PC-9 (cell line): ENCODE measurements at regions not wholly inside any gene's neighbourhood (a gene's known extent, or its start where the extent isn't known, plus 50 kb on each side); places are given as distances from the start of the nearest gene placed in this dataset.

Experiments
- EZH2 ChIP-seq: fragments of 200-600 bp; sonication (generic); IDR thresholded peaks from 2 replicates; pipeline ENCODE4 v1.8.0; 2017; ENCODE audit warnings: antibody characterized with exemption, low read depth
- TF ChIP-seq, protein P1 (sequence below): fragments of 200-600 bp; sonication (generic); conservative IDR thresholded peaks from 2 replicates; pipeline ENCODE4 v1.6.1; 2017; ENCODE audit warnings: mixed run types, antibody characterized with exemption, mild to moderate bottlenecking, moderate library complexity

DNA sequence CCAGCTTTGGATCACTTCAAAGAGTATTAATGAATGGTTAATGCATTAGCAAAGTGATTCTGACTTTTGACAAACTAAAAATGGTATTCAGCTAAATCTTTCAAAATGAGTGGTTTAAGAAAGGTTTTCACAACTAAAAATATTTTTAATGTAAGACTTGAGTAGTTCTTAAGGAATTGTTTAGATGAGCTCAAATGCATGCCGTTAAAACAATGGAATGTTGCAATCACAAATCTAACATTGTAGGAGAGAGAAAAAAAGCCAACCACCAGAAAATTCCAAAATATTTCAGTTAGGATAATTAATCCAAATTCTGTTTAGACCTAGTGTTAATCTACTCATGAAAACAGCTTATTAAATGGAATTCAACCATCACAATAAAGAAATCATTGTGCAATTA is 1044.8 kb upstream of the SLC10A2 start:
- TF ChIP-seq, protein P1, sequence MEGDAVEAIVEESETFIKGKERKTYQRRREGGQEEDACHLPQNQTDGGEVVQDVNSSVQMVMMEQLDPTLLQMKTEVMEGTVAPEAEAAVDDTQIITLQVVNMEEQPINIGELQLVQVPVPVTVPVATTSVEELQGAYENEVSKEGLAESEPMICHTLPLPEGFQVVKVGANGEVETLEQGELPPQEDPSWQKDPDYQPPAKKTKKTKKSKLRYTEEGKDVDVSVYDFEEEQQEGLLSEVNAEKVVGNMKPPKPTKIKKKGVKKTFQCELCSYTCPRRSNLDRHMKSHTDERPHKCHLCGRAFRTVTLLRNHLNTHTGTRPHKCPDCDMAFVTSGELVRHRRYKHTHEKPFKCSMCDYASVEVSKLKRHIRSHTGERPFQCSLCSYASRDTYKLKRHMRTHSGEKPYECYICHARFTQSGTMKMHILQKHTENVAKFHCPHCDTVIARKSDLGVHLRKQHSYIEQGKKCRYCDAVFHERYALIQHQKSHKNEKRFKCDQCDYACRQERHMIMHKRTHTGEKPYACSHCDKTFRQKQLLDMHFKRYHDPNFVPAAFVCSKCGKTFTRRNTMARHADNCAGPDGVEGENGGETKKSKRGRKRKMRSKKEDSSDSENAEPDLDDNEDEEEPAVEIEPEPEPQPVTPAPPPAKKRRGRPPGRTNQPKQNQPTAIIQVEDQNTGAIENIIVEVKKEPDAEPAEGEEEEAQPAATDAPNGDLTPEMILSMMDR: no peak
- TF ChIP-seq EZH2: no peak
